ENCODE measurements at regions not wholly inside any gene's neighbourhood (a gene's known extent, or its start where the extent isn't known, plus 50 kb on each side); places are given as distances from the start of the nearest gene placed in this dataset.

GRCh38 chrX:1719270-1719669, 104.4 kb downstream of the ASMT start:
- TF ChIP-seq HCFC1 (IDR thresholded peaks at IDR 0.05; ENCODE audit: low read length) (no peak), BRCA1 (IDR thresholded peaks at IDR 0.05; ENCODE audit: low read depth, low read length) (no peak), SREBF2 (IDR thresholded peaks at IDR 0.05; ENCODE audit: low read length) (no peak), SIN3A (IDR thresholded peaks at IDR 0.05; ENCODE audit: low read depth, low read length) (no peak), SMC3 (IDR thresholded peaks at IDR 0.05; ENCODE audit: borderline replicate concordance, low read length) (no peak), JUND (IDR thresholded peaks at IDR 0.05; ENCODE audit: low read depth, low read length) (no peak), EP300 (IDR thresholded peaks at IDR 0.05; ENCODE audit: borderline replicate concordance in 1 of 2, control insufficient read depth in 1 of 2, low read depth in 2 of 2, low read length in 2 of 2) (no peak), POLR2A (IDR thresholded peaks at IDR 0.05; ENCODE audit: low read depth, low read length) (no peak), CBX5 (IDR thresholded peaks at IDR 0.05; ENCODE audit: low read depth) (no peak)
